Right lobe of liver (tissue), 4 donors: ENCODE measurements at regions not wholly inside any gene's neighbourhood (a gene's known extent, or its start where the extent isn't known, plus 50 kb on each side); places are given as distances from the start of the nearest gene placed in this dataset.

Experiments
- POLR2A ChIP-seq: fragments of 450-650 bp; IDR thresholded peaks from one replicate; pipeline ENCODE4 v1.6.1; 2017; ENCODE audit warnings: antibody characterized with exemption, mild to moderate bottlenecking
- TF ChIP-seq, protein P1 (sequence below), 4 donors: fragments of 200-600 bp in 3 of 4; fragments of 450-650 bp in 1 of 4; IDR thresholded peaks; one replicate each; pipeline versions ENCODE4 v1.5.1 to v1.8.0; 2016 to 2022; ENCODE audit warnings: antibody characterized with exemption in 4 of 4, mild to moderate bottlenecking in 2 of 4
- donor health status: DM: no; HTN: no; CAD: no.
- donor health status: DM: no; HTN: no; CAD: no.
- donor health status: DM: no; HTN: yes; CAD: no.

DNA sequence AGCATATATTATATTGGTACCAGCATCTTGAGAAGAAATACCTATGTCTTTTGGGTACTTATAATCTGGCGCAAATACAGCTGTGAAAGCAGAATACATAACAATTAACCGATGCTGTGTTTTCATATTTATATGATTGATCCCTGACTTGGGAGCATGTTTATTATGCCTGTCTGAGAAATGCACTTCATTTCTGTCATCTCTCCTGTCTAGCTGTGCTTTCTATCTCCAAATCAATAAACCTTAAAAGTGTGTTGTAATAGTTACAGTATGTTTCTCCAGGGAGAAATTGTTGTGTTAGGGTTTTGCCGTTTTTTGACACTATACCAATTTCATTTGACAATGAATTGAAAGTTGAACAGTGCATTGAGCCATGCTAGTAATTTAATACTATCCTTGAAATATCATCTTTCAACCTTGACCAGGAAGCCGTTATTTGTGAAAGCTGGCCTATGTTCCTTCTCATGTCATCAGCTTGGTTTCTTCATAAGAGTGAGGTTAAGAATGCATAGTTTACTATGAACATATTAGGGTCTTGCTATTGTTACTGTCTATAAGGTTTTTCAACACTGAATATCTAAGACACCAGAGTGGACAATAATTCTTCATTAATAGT is 206.2 kb upstream of the PCDH18 start:
- TF ChIP-seq, protein P1, sequence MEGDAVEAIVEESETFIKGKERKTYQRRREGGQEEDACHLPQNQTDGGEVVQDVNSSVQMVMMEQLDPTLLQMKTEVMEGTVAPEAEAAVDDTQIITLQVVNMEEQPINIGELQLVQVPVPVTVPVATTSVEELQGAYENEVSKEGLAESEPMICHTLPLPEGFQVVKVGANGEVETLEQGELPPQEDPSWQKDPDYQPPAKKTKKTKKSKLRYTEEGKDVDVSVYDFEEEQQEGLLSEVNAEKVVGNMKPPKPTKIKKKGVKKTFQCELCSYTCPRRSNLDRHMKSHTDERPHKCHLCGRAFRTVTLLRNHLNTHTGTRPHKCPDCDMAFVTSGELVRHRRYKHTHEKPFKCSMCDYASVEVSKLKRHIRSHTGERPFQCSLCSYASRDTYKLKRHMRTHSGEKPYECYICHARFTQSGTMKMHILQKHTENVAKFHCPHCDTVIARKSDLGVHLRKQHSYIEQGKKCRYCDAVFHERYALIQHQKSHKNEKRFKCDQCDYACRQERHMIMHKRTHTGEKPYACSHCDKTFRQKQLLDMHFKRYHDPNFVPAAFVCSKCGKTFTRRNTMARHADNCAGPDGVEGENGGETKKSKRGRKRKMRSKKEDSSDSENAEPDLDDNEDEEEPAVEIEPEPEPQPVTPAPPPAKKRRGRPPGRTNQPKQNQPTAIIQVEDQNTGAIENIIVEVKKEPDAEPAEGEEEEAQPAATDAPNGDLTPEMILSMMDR (IDR thresholded peaks at IDR 0.05): no peak
- TF ChIP-seq POLR2A: no peak
